GM10266 (cell line): ENCODE measurements at regions not wholly inside any gene's neighbourhood (a gene's known extent, or its start where the extent isn't known, plus 50 kb on each side); places are given as distances from the start of the nearest gene placed in this dataset.

Source experiments
- DNase-seq: peaks from one replicate; pipeline ENCODE4 v3.0.0; 2012; ENCODE audit errors: extremely low spot score
- CTCF ChIP-seq: IDR thresholded peaks from 2 replicates; pipeline ENCODE4 v1.5.1; 2012; ENCODE audit warnings: mild to moderate bottlenecking, low read depth; ENCODE audit not compliant: control insufficient read depth, insufficient read depth; ENCODE audit errors: missing control alignments

GRCh38 chr1:199794105-199794863 is 233.2 kb upstream of the NR5A2 start:
- no peak for DNase-seq
- TF ChIP-seq CTCF, result no peak

- TF ChIP-seq CTCF, result no peak
- DNase-seq, result no peak
These were observed 228.4 kb upstream of the NR5A2 start for GRCh38 chr1:199799116-199799515.

GRCh38 chr1:199804526-199804925 is 223.0 kb upstream of the NR5A2 start:
- no peak for DNase-seq
- TF ChIP-seq CTCF, result no peak

GRCh38 chr1:199808110-199808870 is 219.2 kb upstream of the NR5A2 start:
- DNase-seq, result no peak
- TF ChIP-seq CTCF, result no peak

- DNase-seq, result no peak
- no peak for TF ChIP-seq CTCF
These were observed 218.2 kb upstream of the NR5A2 start for GRCh38 chr1:199809311-199809710.

GRCh38 chr1:199811163-199811562 is 216.3 kb upstream of the NR5A2 start:
- TF ChIP-seq CTCF, result no peak
- DNase-seq, result no peak

- no peak for TF ChIP-seq CTCF
- no peak for DNase-seq
These were observed 214.3 kb upstream of the NR5A2 start for GRCh38 chr1:199813198-199813597.
